Prostate gland (tissue), 2 donors: ENCODE measurements at regions not wholly inside any gene's neighbourhood (a gene's known extent, or its start where the extent isn't known, plus 50 kb on each side); places are given as distances from the start of the nearest gene placed in this dataset.

Source experiments
- DNase-seq: peaks from one replicate; pipeline ENCODE4 v3.0.0-alpha.2; 2019; ENCODE audit warnings: low spot score
- H3K27ac ChIP-seq, 2 donors: fragments of 200-600 bp; sonication (generic); 2 replicates each; pipeline ENCODE4 v1.5.1; 2017 to 2019
- H3K27me3 ChIP-seq: fragments of 200-600 bp; sonication (generic); replicated peaks from 2 replicates; pipeline ENCODE4 v1.5.1; 2019; ENCODE audit not compliant: insufficient read depth
- H3K36me3 ChIP-seq, 2 donors: fragments of 200-600 bp; sonication (generic); 1 replicate in 1 of 2; 2 replicates in 1 of 2; pipeline versions ENCODE4 v1.5.1 to v1.8.1; 2017 to 2019
- H3K4me1 ChIP-seq: fragments of 200-600 bp; sonication (generic); replicated peaks from 2 replicates; pipeline ENCODE4 v1.5.1; 2019
- H3K4me3 ChIP-seq, 2 donors: fragments of 200-600 bp; sonication (generic); 2 replicates each; pipeline ENCODE4 v1.5.1; 2017 to 2019
- H3K9me3 ChIP-seq: fragments of 200-600 bp; sonication (generic); 2 replicates; pipeline ENCODE4 v1.5.1; 2017
- CTCF ChIP-seq, 4 experiments: fragments of 200-600 bp in 2 of 4; fragments of 450-650 bp in 2 of 4; sonication (generic) in 2 of 4; IDR thresholded peaks; 1 replicate in 3 of 4; 2 replicates in 1 of 4; pipeline ENCODE4 v1.5.1; 2016 to 2019; ENCODE audit warnings: antibody characterized with exemption in 4 of 4, mild to moderate bottlenecking in 2 of 4, moderate library complexity in 2 of 4
- POLR2A ChIP-seq: fragments of 450-650 bp; IDR thresholded peaks from one replicate; pipeline ENCODE4 v1.6.1; 2016; ENCODE audit warnings: antibody characterized with exemption, mild to moderate bottlenecking
- POLR2AphosphoS5 ChIP-seq: sonication (generic); formaldehyde crosslinking; IDR thresholded peaks from one replicate; pipeline ENCODE4 v1.6.1; 2017; ENCODE audit warnings: antibody characterized with exemption
- WGBS: methylation state at CpG from one replicate; pipeline ENCODE4 v1.1.5; 2018; 5-methylcytosine and 5-hydroxymethylcytosine counted together
- intact Hi-C: fragments of 100-400 bp; cut with DNase I; formaldehyde crosslinking; loops from one replicate; pipeline ENCODE4 v1.14.2; 2022

- no peak overlapping the region for H3K27ac ChIP-seq
- no peaks in the 10 kb centered on the region for H3K4me1 ChIP-seq
- H3K36me3 ChIP-seq: no peaks in the 10 kb centered on the region
- WGBS: 25% methylated on average over 41 of the region's 41 CpGs
- no peak for TF ChIP-seq POLR2AphosphoS5
- no peak for TF ChIP-seq CTCF (IDR thresholded peaks at IDR 0.05)
- no peak for TF ChIP-seq POLR2A
- H3K4me3 ChIP-seq: no peak overlapping the region
- no peaks in the 10 kb centered on the region for H3K9me3 ChIP-seq
- no peaks in the 10 kb centered on the region for H3K27me3 ChIP-seq
- no peak for DNase-seq
- intact Hi-C loops: no loop called here
These were observed 51.1 kb upstream of the PPP2R3B start for GRCh38 chrX:437661-438390.

- TF ChIP-seq CTCF (IDR thresholded peaks at IDR 0.05) (no peak), POLR2AphosphoS5 (no peak), POLR2A (no peak)
- Histone ChIP-seq H3K27ac (no peak overlapping the region), H3K36me3 (no peaks in the 10 kb centered on the region), H3K27me3 (no peaks in the 10 kb centered on the region), H3K9me3 (no peaks in the 10 kb centered on the region), H3K4me1 (no peaks in the 10 kb centered on the region), H3K4me3 (no peak overlapping the region)
- WGBS: 84% methylated on average over 7 of the region's 7 CpGs
- no peak for DNase-seq
- intact Hi-C loops: no loop called here
These were observed 52.5 kb upstream of the PPP2R3B start for GRCh38 chrX:439241-439640.

- no peaks in the 10 kb centered on the region for H3K27me3 ChIP-seq
- no peak for DNase-seq
These were observed 53.0 kb upstream of the PPP2R3B start for GRCh38 chrX:439719-440118.

GRCh38 chrX:440636-441035 is 53.9 kb upstream of the PPP2R3B start:
- Histone ChIP-seq H3K27me3 (no peaks in the 10 kb centered on the region), H3K27ac (no peak overlapping the region), H3K9me3 (no peaks in the 10 kb centered on the region), H3K36me3 (no peaks in the 10 kb centered on the region), H3K4me3 (no peak overlapping the region), H3K4me1 (no peaks in the 10 kb centered on the region)
- intact Hi-C loops: no loop called here
- TF ChIP-seq POLR2AphosphoS5 (no peak), CTCF (IDR thresholded peaks at IDR 0.05) (no peak)
- no peak for DNase-seq
- WGBS: 74% methylated on average over 13 of the region's 14 CpGs

More at GRCh38 chrX:439719-440118, 53.0 kb upstream of the PPP2R3B start:
- 95% methylated on average over 9 of the region's 9 CpGs for WGBS
- intact Hi-C loops: no loop called here
- Histone ChIP-seq H3K9me3 (no peaks in the 10 kb centered on the region), H3K27ac (no peak overlapping the region), H3K4me1 (no peaks in the 10 kb centered on the region), H3K36me3 (no peaks in the 10 kb centered on the region), H3K4me3 (no peak overlapping the region)
- TF ChIP-seq POLR2A (no peak), POLR2AphosphoS5 (no peak)

- Histone ChIP-seq H3K4me3 (no peak overlapping the region), H3K27me3 (no peaks in the 10 kb centered on the region), H3K9me3 (no peaks in the 10 kb centered on the region), H3K27ac (no peak overlapping the region), H3K36me3 (no peaks in the 10 kb centered on the region), H3K4me1 (no peaks in the 10 kb centered on the region)
- TF ChIP-seq POLR2AphosphoS5 (no peak), CTCF (IDR thresholded peaks at IDR 0.05) (no peak), POLR2A (no peak)
- 75% methylated on average over 11 of the region's 11 CpGs for WGBS
- intact Hi-C loops: no loop called here
- no peak for DNase-seq
These were observed 57.0 kb upstream of the PPP2R3B start for GRCh38 chrX:443536-444210.
